HepG2 (cell line): ENCODE measurements at regions not wholly inside any gene's neighbourhood (a gene's known extent, or its start where the extent isn't known, plus 50 kb on each side); places are given as distances from the start of the nearest gene placed in this dataset.

Source experiments
- HNRNPLL ChIP-seq: fragments of 200-400 bp; formaldehyde crosslinking; IDR thresholded peaks from 2 replicates; pipeline ENCODE4 v1.6.1; 2017; ENCODE audit warnings: mild to moderate bottlenecking, low read depth, low read length; ENCODE audit not compliant: poor library complexity, severe bottlenecking
- THYN1 ChIP-seq: sonication (generic); formaldehyde crosslinking; IDR thresholded peaks from 2 replicates; pipeline ENCODE4 v1.8.1; 2023; ENCODE audit warnings: low read depth, mild to moderate bottlenecking, moderate library complexity, missing genetic modification reagents, borderline replicate concordance
- TF ChIP-seq, protein P1 (sequence below), 2 experiments: sonication (generic) in 1 of 2; formaldehyde crosslinking in 1 of 2; IDR thresholded peaks; 2 replicates each; pipeline versions ENCODE4 v1.5.1 to v1.6.1; 2011 to 2020; ENCODE audit warnings: borderline replicate concordance in 1 of 2, low read depth in 1 of 2, low read length in 1 of 2, mild to moderate bottlenecking in 1 of 2, missing genetic modification reagents in 1 of 2, moderate library complexity in 1 of 2

DNA sequence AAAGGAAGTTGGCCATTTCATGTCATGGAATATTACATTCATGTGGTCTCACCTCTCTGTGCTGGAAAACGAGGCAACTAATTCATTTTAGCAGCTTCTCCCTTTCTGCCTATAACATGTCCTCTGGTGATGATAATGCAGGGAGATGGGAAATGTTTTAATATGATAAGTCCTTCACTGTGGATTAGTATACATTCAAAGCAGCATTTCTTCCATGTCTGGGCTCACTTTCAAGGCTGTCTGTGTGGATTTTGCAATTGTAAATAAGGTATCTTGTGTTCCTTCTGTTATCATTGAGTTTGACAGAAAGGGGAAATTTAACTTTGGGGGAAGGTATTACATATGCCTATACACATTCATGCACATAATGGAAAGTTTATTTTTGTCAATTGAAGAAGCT is 374.7 kb upstream of the DAB1 start:
- TF ChIP-seq, protein P1, sequence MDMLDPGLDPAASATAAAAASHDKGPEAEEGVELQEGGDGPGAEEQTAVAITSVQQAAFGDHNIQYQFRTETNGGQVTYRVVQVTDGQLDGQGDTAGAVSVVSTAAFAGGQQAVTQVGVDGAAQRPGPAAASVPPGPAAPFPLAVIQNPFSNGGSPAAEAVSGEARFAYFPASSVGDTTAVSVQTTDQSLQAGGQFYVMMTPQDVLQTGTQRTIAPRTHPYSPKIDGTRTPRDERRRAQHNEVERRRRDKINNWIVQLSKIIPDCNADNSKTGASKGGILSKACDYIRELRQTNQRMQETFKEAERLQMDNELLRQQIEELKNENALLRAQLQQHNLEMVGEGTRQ (IDR thresholded peaks at IDR 0.05; ENCODE audit: low read depth, low read length) = no peak
- TF ChIP-seq, protein P1 (CRISPR knock-in tag; IDR thresholded peaks at IDR 0.05; ENCODE audit: borderline replicate concordance) = no peak
- TF ChIP-seq THYN1 (CRISPR knock-in tag) (no peak), HNRNPLL (no peak)
